ENCODE measurements at regions not wholly inside any gene's neighbourhood (a gene's known extent, or its start where the extent isn't known, plus 50 kb on each side); places are given as distances from the start of the nearest gene placed in this dataset.

- Histone ChIP-seq H3K27ac (no peak overlapping the region), H3K4me3 (no peak overlapping the region), H3K4me1 (no peaks in the 10 kb centered on the region), H3K9me3 (no peaks in the 10 kb centered on the region), H3K36me3 (no peaks in the 10 kb centered on the region), H3K27me3 (no peaks in the 10 kb centered on the region)
- TF ChIP-seq CTCF (IDR thresholded peaks at IDR 0.05) (no peak), POLR2A (IDR thresholded peaks at IDR 0.05) (no peak)
- no peak for DNase-seq
Observed at GRCh38 chr13:61187471-61187870, 228.2 kb downstream of the PCDH20 start.

- no peak overlapping the region for H3K4me3 ChIP-seq
- no peaks in the 10 kb centered on the region for H3K4me1 ChIP-seq
- no peak for DNase-seq
Observed at GRCh38 chr13:61183670-61184069, 232.0 kb downstream of the PCDH20 start.

GRCh38 chr13:61180234-61180633 lies 235.4 kb downstream of the PCDH20 start:
- Histone ChIP-seq H3K4me3 (no peak overlapping the region), H3K36me3 (no peaks in the 10 kb centered on the region), H3K27me3 (no peaks in the 10 kb centered on the region), H3K27ac (no peak overlapping the region), H3K9me3 (no peaks in the 10 kb centered on the region), H3K4me1 (no peaks in the 10 kb centered on the region)
- no peak for TF ChIP-seq POLR2A (IDR thresholded peaks at IDR 0.05)
- no peak for TF ChIP-seq CTCF (IDR thresholded peaks at IDR 0.05)
- no peak for DNase-seq

More at GRCh38 chr13:61183670-61184069, 232.0 kb downstream of the PCDH20 start:
- no peak for TF ChIP-seq POLR2A (IDR thresholded peaks at IDR 0.05)
- TF ChIP-seq CTCF (IDR thresholded peaks at IDR 0.05) = no peak
- no peaks in the 10 kb centered on the region for H3K27me3 ChIP-seq
- H3K27ac ChIP-seq = no peak overlapping the region
- H3K9me3 ChIP-seq = no peaks in the 10 kb centered on the region
- no peaks in the 10 kb centered on the region for H3K36me3 ChIP-seq

- TF ChIP-seq POLR2A (IDR thresholded peaks at IDR 0.05) = no peak
- no peak for TF ChIP-seq CTCF (IDR thresholded peaks at IDR 0.05)
Observed at GRCh38 chr13:61179741-61180140, 235.9 kb downstream of the PCDH20 start.

GRCh38 chr13:61170856-61171255 lies 244.8 kb downstream of the PCDH20 start:
- no peak overlapping the region for H3K27ac ChIP-seq
- no peaks in the 10 kb centered on the region for H3K27me3 ChIP-seq
- no peak for DNase-seq
- no peak for TF ChIP-seq POLR2A (IDR thresholded peaks at IDR 0.05)
- no peaks in the 10 kb centered on the region for H3K9me3 ChIP-seq
- H3K36me3 ChIP-seq = no peaks in the 10 kb centered on the region
- no peak overlapping the region for H3K4me3 ChIP-seq
- H3K4me1 ChIP-seq = no peaks in the 10 kb centered on the region

More at GRCh38 chr13:61179741-61180140, 235.9 kb downstream of the PCDH20 start:
- no peaks in the 10 kb centered on the region for H3K36me3 ChIP-seq
- no peak overlapping the region for H3K27ac ChIP-seq
- H3K4me1 ChIP-seq = no peaks in the 10 kb centered on the region
- no peak for DNase-seq
- no peaks in the 10 kb centered on the region for H3K9me3 ChIP-seq
- no peak overlapping the region for H3K4me3 ChIP-seq
- H3K27me3 ChIP-seq = no peaks in the 10 kb centered on the region

- DNase-seq = no peak
- H3K9me3 ChIP-seq = no peaks in the 10 kb centered on the region
- no peak overlapping the region for H3K27ac ChIP-seq
- H3K4me1 ChIP-seq = no peaks in the 10 kb centered on the region
- H3K36me3 ChIP-seq = no peaks in the 10 kb centered on the region
- H3K27me3 ChIP-seq = no peaks in the 10 kb centered on the region
- H3K4me3 ChIP-seq = no peak overlapping the region
- TF ChIP-seq POLR2A (IDR thresholded peaks at IDR 0.05) (no peak), CTCF (IDR thresholded peaks at IDR 0.05) (no peak)
Observed at GRCh38 chr13:61162636-61163035, 253.0 kb downstream of the PCDH20 start.

Data from Peyer's patch (tissue), 4 donors.